ENCODE measurements at regions not wholly inside any gene's neighbourhood (a gene's known extent, or its start where the extent isn't known, plus 50 kb on each side); places are given as distances from the start of the nearest gene placed in this dataset.

GRCh38 chr15:91632981-91633380 lies 220.5 kb upstream of the SLCO3A1 start:
- TF ChIP-seq POLR2A (IDR thresholded peaks at IDR 0.05; ENCODE audit: borderline replicate concordance, extremely low read depth, insufficient read depth, insufficient read length) (no peak), ZFX (IDR thresholded peaks at IDR 0.05) (no peak), SP1 (IDR thresholded peaks at IDR 0.05; ENCODE audit: low read depth) (no peak), POLR2AphosphoS5 (IDR thresholded peaks at IDR 0.05; ENCODE audit: low read depth, low read length) (no peak), MAX (IDR thresholded peaks at IDR 0.05) (no peak), CTCF (IDR thresholded peaks at IDR 0.05 in 2 of 3, conservative IDR thresholded peaks at IDR 0.05 in 1 of 3; ENCODE audit: borderline replicate concordance in 1 of 3, insufficient read depth in 1 of 3, low read depth in 2 of 3, low read length in 2 of 3) (no peak), EGR1 (IDR thresholded peaks at IDR 0.05; ENCODE audit: low read depth) (no peak), ATF3 (IDR thresholded peaks at IDR 0.05) (no peak), ZNF274 (IDR thresholded peaks at IDR 0.05; ENCODE audit: low read depth, low read length) (no peak), ZBTB33 (IDR thresholded peaks at IDR 0.05; ENCODE audit: extremely low read depth, insufficient replicate concordance, low read length) (no peak), TCF7L2 (IDR thresholded peaks at IDR 0.05; ENCODE audit: borderline replicate concordance, extremely low read depth, insufficient read depth, insufficient read length) (no peak), SIN3A (IDR thresholded peaks at IDR 0.05; ENCODE audit: low read depth) (no peak), EZH2 (IDR thresholded peaks at IDR 0.05) (no peak), FOSL1 (IDR thresholded peaks at IDR 0.05; ENCODE audit: low read depth) (no peak)

Data from HCT116 (cell line).